K562 (cell line): ENCODE measurements at regions not wholly inside any gene's neighbourhood (a gene's known extent, or its start where the extent isn't known, plus 50 kb on each side); places are given as distances from the start of the nearest gene placed in this dataset.

Experiments used
- ATAC-seq: fragments of 200-7000 bp; cut with Tn5 transposase; 3 replicates; pipeline ENCODE4 v1.9.1; 2020; ENCODE audit warnings: moderate library complexity
- BruUV-seq: library from RNA; stranded (reverse); fragments of 400-500 nt; replicated peaks from 2 replicates; lab custom pipeline; 2021; lab: Mats Ljungman, UMichigan
- CTCF ChIA-PET: fragments of 300-600 bp; formaldehyde crosslinking; extraction: SDS; loops from one replicate; lab custom pipeline; 2021; ENCODE audit warnings: low intra/inter-chr PET ratio; lab: Yijun Ruan, JAX
- POLR2A ChIA-PET: fragments of 300-600, 350-650 bp; sonication (Branson Sonifier 250); formaldehyde crosslinking; extraction: SDS; loops from one replicate; lab custom pipeline; 2021; ENCODE audit warnings: antibody characterized with exemption, inconsistent platforms; lab: Yijun Ruan, JAX
- DNase-seq, 4 experiments: peaks; one replicate each; pipeline versions ENCODE4 v3.0.0 to v3.0.0-alpha.2; 2011 to 2018; ENCODE audit warnings: low spot score in 3 of 4, mixed read lengths in 3 of 4; ENCODE audit errors: extremely low read depth in 1 of 4
- FAIRE-seq: peaks from 2 replicates; lab custom pipeline; 2011; peaks lifted over from hg19 to GRCh38; lab: Jason Lieb, UNC
- H2AFZ ChIP-seq: 2 replicates; pipeline ENCODE4 v1.6.0; 2011; ENCODE audit warnings: low read depth, low read length, control low read depth, inconsistent platforms
- H3K27ac ChIP-seq: fragments of 200-600 bp; 3 replicates; pipeline ENCODE4 v1.8.0; 2011; ENCODE audit warnings: low read depth, mild to moderate bottlenecking, control low read depth, inconsistent platforms, low read length, moderate library complexity, mixed read lengths; ENCODE audit errors: extremely low read depth
- H3K27me3 ChIP-seq, 2 experiments: fragments of 300-600 bp in 1 of 2; 2 replicates in 1 of 2; 3 replicates in 1 of 2; pipeline versions ENCODE4 v1.6.0 to v1.8.0; 2011; ENCODE audit warnings: inconsistent platforms in 2 of 2, low read length in 2 of 2, mild to moderate bottlenecking in 1 of 2, mixed read lengths in 1 of 2, moderate library complexity in 1 of 2; ENCODE audit not compliant: control insufficient read depth in 2 of 2, insufficient read depth in 2 of 2
- H3K36me3 ChIP-seq: fragments of 300-600 bp; 3 replicates; pipeline ENCODE4 v1.8.0; 2011; ENCODE audit warnings: mild to moderate bottlenecking, low read length, inconsistent platforms; ENCODE audit not compliant: control insufficient read depth, insufficient read depth
- H3K4me1 ChIP-seq, 2 experiments: fragments of 200-600 bp in 1 of 2; replicated peaks in 1 of 2; 2 replicates in 1 of 2; 3 replicates in 1 of 2; pipeline versions ENCODE4 v1.5.1 to v1.8.0; 2011; ENCODE audit warnings: inconsistent platforms in 2 of 2, low read length in 2 of 2, mild to moderate bottlenecking in 1 of 2, mixed read lengths in 1 of 2, moderate library complexity in 1 of 2; ENCODE audit not compliant: control insufficient read depth in 2 of 2, insufficient read depth in 2 of 2
- H3K4me2 ChIP-seq: 2 replicates; pipeline ENCODE4 v1.6.1; 2011; ENCODE audit warnings: low read length, control low read depth, inconsistent platforms, mixed read lengths; ENCODE audit not compliant: insufficient read depth
- H3K4me3 ChIP-seq: fragments of 200-600 bp; sonication (generic), shearing (Covaris generic); 2 replicates; pipeline ENCODE4 v1.5.1; 2016; ENCODE audit warnings: control low read depth, inconsistent platforms
- H3K79me2 ChIP-seq: fragments of 200-600 bp; 3 replicates; pipeline ENCODE4 v1.8.0; 2011; ENCODE audit warnings: low read length, inconsistent platforms; ENCODE audit not compliant: control insufficient read depth, insufficient read depth
- H3K9ac ChIP-seq, 2 experiments: 2 replicates each; pipeline versions ENCODE4 v1.6.0 to v1.6.1; 2011; ENCODE audit warnings: low read depth in 2 of 2, low read length in 2 of 2, control low read depth in 1 of 2, inconsistent platforms in 1 of 2, mild to moderate bottlenecking in 1 of 2, mixed read lengths in 1 of 2; ENCODE audit not compliant: insufficient read depth in 1 of 2
- H3K9me1 ChIP-seq: one replicate; pipeline ENCODE4 v1.6.0; 2011; ENCODE audit warnings: inconsistent platforms, mild to moderate bottlenecking, low read length, moderate library complexity; ENCODE audit not compliant: control insufficient read depth, insufficient read depth
- H3K9me3 ChIP-seq: replicated peaks from 2 replicates; pipeline ENCODE4 v1.5.1; 2011; ENCODE audit warnings: low read depth, low read length, inconsistent platforms; ENCODE audit not compliant: control insufficient read depth, insufficient read depth
- H4K20me1 ChIP-seq: replicated peaks from 2 replicates; pipeline ENCODE4 v1.6.1; 2011; ENCODE audit warnings: low read length, inconsistent platforms, mixed read lengths; ENCODE audit not compliant: control insufficient read depth, insufficient read depth
- ATF7 ChIP-seq: fragments of 450-650 bp; IDR thresholded peaks from 2 replicates; pipeline ENCODE4 v1.7.1; 2014; ENCODE audit warnings: mild to moderate bottlenecking, moderate library complexity
- EZH2 ChIP-seq: IDR thresholded peaks from 2 replicates; pipeline ENCODE4 v1.6.1; 2012; ENCODE audit warnings: low read depth, mild to moderate bottlenecking, inconsistent platforms, low read length, borderline replicate concordance
- FOXP1 ChIP-seq: sonication (generic); formaldehyde crosslinking; IDR thresholded peaks from 2 replicates; pipeline ENCODE4 v1.8.0; 2022; ENCODE audit warnings: mild to moderate bottlenecking, missing genetic modification reagents
- GTF2B ChIP-seq: IDR thresholded peaks from 2 replicates; pipeline ENCODE4 v1.6.1; 2011; ENCODE audit not compliant: insufficient read length; ENCODE audit errors: extremely low read depth
- HCFC1 ChIP-seq: IDR thresholded peaks from 2 replicates; pipeline ENCODE4 v1.6.1; 2012; ENCODE audit warnings: low read depth, low read length, improper control_type of control experiment
- HNRNPH1 ChIP-seq: fragments of 200-400 bp; formaldehyde crosslinking; optimal IDR thresholded peaks from 2 replicates; pipeline ENCODE3; 2017; ENCODE audit warnings: low read depth, mild to moderate bottlenecking, low read length, moderate library complexity
- IRF2 ChIP-seq: sonication (generic); formaldehyde crosslinking; IDR thresholded peaks from 2 replicates; pipeline ENCODE4 v1.8.1; 2022; ENCODE audit warnings: mild to moderate bottlenecking, missing genetic modification reagents
- KHSRP ChIP-seq: fragments of 450-650 bp; IDR thresholded peaks from 2 replicates; pipeline ENCODE4 v1.6.1; 2017
- NUFIP1 ChIP-seq: fragments of 450-650 bp; IDR thresholded peaks from 2 replicates; pipeline ENCODE4 v1.6.1; 2018; ENCODE audit not compliant: partially characterized antibody
- OTX1 ChIP-seq: fragments of 450-650 bp; formaldehyde crosslinking; IDR thresholded peaks from 2 replicates; pipeline ENCODE4 v1.4.0; 2022; ENCODE audit warnings: mild to moderate bottlenecking
- PHB2 ChIP-seq: fragments of 450-650 bp; IDR thresholded peaks from 2 replicates; pipeline ENCODE4 v1.6.1; 2017; ENCODE audit warnings: low read depth
- SMARCA4 ChIP-seq: fragments of 450-650 bp; IDR thresholded peaks from 2 replicates; pipeline ENCODE4 v1.6.1; 2016
- YY1 ChIP-seq, 3 experiments: IDR thresholded peaks; 2 replicates each; pipeline ENCODE4 v1.6.1; 2011; ENCODE audit warnings: low read length in 2 of 3, mild to moderate bottlenecking in 2 of 3, moderate library complexity in 2 of 3, borderline replicate concordance in 1 of 3, control low read depth in 1 of 3, low read depth in 1 of 3; ENCODE audit not compliant: insufficient read depth in 3 of 3, insufficient replicate concordance in 2 of 3, control insufficient read depth in 1 of 3, insufficient read length in 1 of 3; ENCODE audit errors: extremely low read depth in 1 of 3
- ZC3H8 ChIP-seq: fragments of 450-650 bp; IDR thresholded peaks from 2 replicates; pipeline ENCODE4 v1.6.1; 2017
- ZNF140 ChIP-seq: fragments of 250-450 bp; sonication (Bioruptor Pico); IDR thresholded peaks from 2 replicates; pipeline ENCODE4 v1.8.0; 2021; ENCODE audit warnings: moderate library complexity, mild to moderate bottlenecking, inconsistent platforms
- ZNF408 ChIP-seq: fragments of 250-450 bp; sonication (Bioruptor Pico); IDR thresholded peaks from 2 replicates; pipeline ENCODE4 v1.4.0; 2020; ENCODE audit warnings: low read depth, mild to moderate bottlenecking, moderate library complexity
- WGBS: fragments of 100-300 bp; shearing (Covaris generic); methylation state at CpG from one replicate; pipeline ENCODE4 v1.1.6; 2016; ENCODE audit warnings: low coverage, mixed read lengths; ENCODE audit not compliant: insufficient coverage; ENCODE audit errors: missing lambda C conversion rate; 5-methylcytosine and 5-hydroxymethylcytosine counted together
- in situ Hi-C: fragments of 300-500 bp; cut with MboI; formaldehyde crosslinking; loops from 4 replicates; pipeline ENCODE4 v1.15.0; 2018; ENCODE audit warnings: inconsistent platforms, mixed read lengths
- intact Hi-C: fragments of 100-400 bp; cut with micrococcal nuclease; formaldehyde crosslinking; loops from 2 replicates; pipeline ENCODE4 v1.14.2; 2022
- TF ChIP-seq, protein P1 (sequence below): fragments of 250-450 bp; sonication (Bioruptor Pico); IDR thresholded peaks from 2 replicates; pipeline ENCODE4 v1.5.0; 2020; ENCODE audit warnings: mild to moderate bottlenecking

GRCh38 chr18:38244480-38244879 is 678.9 kb upstream of the CELF4 start:
- intact Hi-C loops (no loop called here), in situ Hi-C loops (no loop called here)
- H3K4me3 ChIP-seq, result no peak overlapping the region
- CTCF ChIA-PET, result no interaction called here
- ATAC-seq (no peak), FAIRE-seq (no peak), DNase-seq (no peak)
- H4K20me1 ChIP-seq, result no peaks in the 10 kb centered on the region
- no peak overlapping the region for H3K4me2 ChIP-seq
- no peak overlapping the region for H3K9ac ChIP-seq
- no peaks in the 10 kb centered on the region for H3K36me3 ChIP-seq
- no peaks in the 10 kb centered on the region for H3K9me1 ChIP-seq
- POLR2A ChIA-PET, result no interaction called here
- no peak overlapping the region for H3K27ac ChIP-seq
- TF ChIP-seq PHB2 (no peak), IRF2 (CRISPR knock-in tag) (no peak), YY1 (IDR thresholded peaks at IDR 0.05; ENCODE audit: borderline replicate concordance in 1 of 3, control insufficient read depth in 1 of 3, extremely low read depth in 1 of 3, insufficient read depth in 3 of 3, insufficient read length in 1 of 3, insufficient replicate concordance in 2 of 3, low read depth in 1 of 3, low read length in 2 of 3) (no peak)
- H3K4me1 ChIP-seq, result no peaks in the 10 kb centered on the region
- H3K79me2 ChIP-seq, result no peaks in the 10 kb centered on the region
- no peaks in the 10 kb centered on the region for H3K27me3 ChIP-seq
- no peak overlapping the region for H2AFZ ChIP-seq
- whole genome bisulfite sequencing, result 0% methylated on average over 3 of the region's 3 CpGs
- no peaks in the 10 kb centered on the region; the same call in none of the 2 replicates for H3K9me3 ChIP-seq
- no TSS peak for BruUV-seq

DNA sequence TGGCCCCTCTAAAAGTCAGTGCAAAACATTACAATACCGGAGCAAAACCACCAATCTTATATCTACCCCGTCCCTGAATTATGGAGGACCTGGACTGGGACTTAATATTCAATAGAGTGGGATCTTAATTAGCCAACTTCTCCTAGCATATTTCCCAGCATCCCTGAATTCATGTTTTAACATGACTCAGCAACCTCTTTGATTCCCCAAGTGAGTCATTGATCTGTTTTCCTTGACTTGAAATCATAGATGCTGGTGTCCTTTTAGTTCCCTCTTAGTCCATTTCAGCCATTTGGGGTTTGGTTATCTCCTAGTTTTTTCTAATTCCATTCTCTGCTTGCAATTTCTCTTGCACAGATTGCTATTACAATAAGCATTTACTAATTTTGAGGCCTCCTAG is 677.7 kb upstream of the CELF4 start:
- no peak for ATAC-seq
- CTCF ChIA-PET, result no interaction called here
- Histone ChIP-seq H3K79me2 (no peaks in the 10 kb centered on the region), H3K27ac (no peak overlapping the region), H4K20me1 (no peaks in the 10 kb centered on the region), H3K27me3 (no peaks in the 10 kb centered on the region), H3K36me3 (no peaks in the 10 kb centered on the region), H3K4me1 (no peaks in the 10 kb centered on the region), H3K9ac (no peak overlapping the region), H3K9me1 (no peaks in the 10 kb centered on the region), H3K4me2 (no peak overlapping the region), H2AFZ (no peak overlapping the region), H3K4me3 (no peak overlapping the region), H3K9me3 (no peaks in the 10 kb centered on the region; the same call in none of the 2 replicates)
- no TSS peak for BruUV-seq
- POLR2A ChIA-PET, result no interaction called here
- no peak for FAIRE-seq
- WGBS, result 2% methylated on average over 2 of the region's 2 CpGs
- intact Hi-C loops (no loop called here), in situ Hi-C loops (no loop called here)
- DNase-seq, result no peak
- no peak for TF ChIP-seq HNRNPH1
- TF ChIP-seq ZNF140 (CRISPR knock-in tag), result no peak
- TF ChIP-seq SMARCA4, result no peak
- TF ChIP-seq GTF2B, result no peak
- TF ChIP-seq FOXP1 (CRISPR knock-in tag), result no peak
- no peak for TF ChIP-seq KHSRP
- no peak for TF ChIP-seq ATF7
- no peak for TF ChIP-seq ZC3H8
- no peak for TF ChIP-seq OTX1 (CRISPR knock-in tag)
- no peak for TF ChIP-seq HCFC1
- TF ChIP-seq ZNF408 (CRISPR knock-in tag), result no peak
- no peak for TF ChIP-seq NUFIP1
- TF ChIP-seq, protein P1, sequence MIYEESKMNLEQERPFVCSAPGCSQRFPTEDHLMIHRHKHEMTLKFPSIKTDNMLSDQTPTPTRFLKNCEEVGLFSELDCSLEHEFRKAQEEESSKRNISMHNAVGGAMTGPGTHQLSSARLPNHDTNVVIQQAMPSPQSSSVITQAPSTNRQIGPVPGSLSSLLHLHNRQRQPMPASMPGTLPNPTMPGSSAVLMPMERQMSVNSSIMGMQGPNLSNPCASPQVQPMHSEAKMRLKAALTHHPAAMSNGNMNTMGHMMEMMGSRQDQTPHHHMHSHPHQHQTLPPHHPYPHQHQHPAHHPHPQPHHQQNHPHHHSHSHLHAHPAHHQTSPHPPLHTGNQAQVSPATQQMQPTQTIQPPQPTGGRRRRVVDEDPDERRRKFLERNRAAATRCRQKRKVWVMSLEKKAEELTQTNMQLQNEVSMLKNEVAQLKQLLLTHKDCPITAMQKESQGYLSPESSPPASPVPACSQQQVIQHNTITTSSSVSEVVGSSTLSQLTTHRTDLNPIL (CRISPR knock-in tag), result no peak
- no peak for TF ChIP-seq EZH2
